GM19023 (cell line): ENCODE measurements at regions not wholly inside any gene's neighbourhood (a gene's known extent, or its start where the extent isn't known, plus 50 kb on each side); places are given as distances from the start of the nearest gene placed in this dataset.

ENCODE experiments used
- ATAC-seq: cut with Tn5 transposase; IDR thresholded peaks from one replicate; pipeline ENCODE4 v1.9.1; 2021; ENCODE audit warnings: mild to moderate bottlenecking, moderate library complexity; ENCODE audit not compliant: unreplicated experiment

DNA sequence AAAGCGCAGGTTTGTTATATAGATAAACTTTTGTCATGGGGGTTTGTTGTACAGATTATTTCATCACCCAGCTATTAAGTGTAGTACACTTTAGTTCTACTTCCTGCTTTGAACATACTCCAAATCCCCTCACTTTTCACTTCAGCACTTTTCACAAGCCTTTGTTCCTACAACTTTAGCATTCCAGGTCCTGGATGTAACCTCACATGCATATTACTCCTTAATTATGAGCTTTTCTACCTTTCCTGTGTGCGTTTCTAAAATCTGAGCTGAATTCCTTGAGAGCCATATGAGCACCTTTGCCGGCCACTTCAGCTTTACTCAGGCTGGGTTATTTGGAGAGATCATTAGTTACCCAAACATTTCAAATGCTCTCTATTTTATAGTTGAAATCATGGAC, 179.2 kb upstream of the TNFAIP3 start:
- ATAC-seq: no peak

DNA sequence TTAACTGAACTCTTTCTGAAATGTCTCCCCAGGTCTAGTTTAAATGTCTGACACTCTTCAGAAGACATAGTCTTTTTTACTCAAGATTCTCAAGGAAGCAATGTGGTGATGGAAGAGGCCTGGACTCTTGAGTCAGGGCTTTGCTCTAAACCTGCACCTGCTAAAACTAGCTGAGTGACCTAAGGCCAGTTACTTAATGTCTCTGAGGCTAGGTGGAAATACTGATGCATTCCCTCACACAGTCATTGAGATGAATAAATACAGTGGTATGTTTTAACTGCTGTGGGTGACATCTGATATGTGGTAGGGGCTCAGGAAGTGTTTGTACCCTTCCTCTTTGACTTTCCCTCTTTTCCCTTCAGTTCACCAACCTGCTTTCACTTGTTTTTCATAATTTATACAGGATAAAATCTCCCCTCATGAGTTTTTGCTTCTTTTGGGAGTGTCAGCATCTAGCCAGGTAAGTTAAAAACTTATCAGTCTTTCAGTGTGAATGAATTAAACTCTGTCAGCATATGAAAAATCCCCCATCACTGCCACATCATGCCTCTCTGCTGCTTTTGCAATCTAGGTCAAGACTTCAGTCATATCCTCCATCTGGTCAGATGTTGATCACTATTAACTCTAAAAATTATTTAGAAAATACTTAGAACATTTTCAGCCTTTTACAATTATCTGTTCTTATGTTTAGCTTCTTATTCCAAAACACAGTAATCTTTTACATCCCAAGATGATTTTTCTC, 178.7 kb upstream of the TNFAIP3 start:
- ATAC-seq: no peak

DNA sequence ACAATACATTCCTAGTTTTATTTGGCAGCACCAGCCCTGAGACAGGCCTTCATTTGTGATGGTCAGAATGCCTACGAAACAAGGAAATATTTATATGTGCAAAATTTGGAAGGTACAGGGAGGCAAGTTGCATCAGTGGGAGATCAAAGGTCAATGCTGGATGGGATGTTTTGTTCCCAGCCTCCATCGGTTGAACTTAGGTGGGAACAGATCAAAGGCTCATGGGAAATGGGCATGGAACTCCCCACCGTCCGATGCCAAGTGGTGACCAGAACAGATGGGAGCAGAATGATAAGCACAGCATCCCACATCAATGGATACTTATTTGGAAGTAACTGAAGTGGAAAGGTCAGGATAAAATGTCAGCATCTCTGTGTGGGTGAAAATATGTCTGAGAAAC, 177.7 kb upstream of the TNFAIP3 start:
- ATAC-seq: no peak

DNA sequence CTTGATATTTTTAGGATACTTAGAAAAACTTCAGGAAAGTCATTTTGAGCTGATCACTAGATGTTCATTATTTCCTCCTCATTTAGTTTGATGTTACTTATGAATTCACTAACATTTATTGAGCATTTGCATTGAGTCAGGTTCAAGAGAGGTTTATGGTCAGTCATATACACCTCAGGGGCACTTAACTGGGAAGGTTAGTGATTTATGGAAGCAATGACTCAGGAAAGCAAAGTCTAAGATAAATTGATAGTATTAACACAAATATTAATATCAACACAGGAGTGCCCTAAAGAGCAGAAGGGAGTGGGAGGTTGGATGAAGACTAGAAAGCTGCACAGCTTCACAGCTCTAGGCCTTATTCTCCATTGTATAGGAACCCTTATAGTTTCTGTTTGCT, 177.0 kb upstream of the TNFAIP3 start:
- no peak for ATAC-seq

DNA sequence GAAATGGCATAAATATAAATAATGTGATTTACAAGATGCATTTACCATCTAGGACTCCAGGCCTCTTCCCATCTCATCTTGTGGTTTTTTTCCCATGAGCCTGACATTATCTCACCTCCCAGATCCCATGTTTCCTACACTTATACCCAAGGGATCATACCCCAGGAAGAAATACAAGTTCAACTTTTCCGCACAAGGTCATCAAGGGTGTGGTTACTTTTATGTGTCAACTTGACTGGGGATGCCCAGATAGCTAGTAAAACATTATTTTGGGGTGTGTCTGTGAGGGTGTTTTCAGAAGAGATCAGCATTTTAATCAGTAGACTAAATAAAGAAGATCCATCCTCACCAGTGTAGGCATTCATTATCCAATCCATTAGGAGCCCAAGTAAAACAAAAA, 176.3 kb upstream of the TNFAIP3 start:
- no peak for ATAC-seq

DNA sequence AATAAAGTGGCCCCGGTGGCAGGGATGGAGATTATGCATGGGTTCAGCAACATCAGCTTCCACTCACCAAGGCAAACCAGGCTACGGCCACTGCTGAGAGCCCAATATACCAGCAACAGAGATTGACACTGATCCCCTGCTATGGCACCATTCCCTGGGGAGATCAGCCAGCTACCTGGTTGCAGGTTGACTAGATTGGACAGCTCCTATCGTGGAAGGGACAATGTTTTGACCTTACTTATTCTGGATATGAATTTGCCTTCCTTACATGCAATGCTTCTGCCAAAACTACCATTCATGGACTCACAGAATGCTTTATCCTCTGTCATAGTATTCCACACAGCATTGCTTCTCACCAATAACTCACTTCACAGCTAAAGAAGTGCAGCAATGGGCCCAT, 174.8 kb upstream of the TNFAIP3 start:
- ATAC-seq: no peak

DNA sequence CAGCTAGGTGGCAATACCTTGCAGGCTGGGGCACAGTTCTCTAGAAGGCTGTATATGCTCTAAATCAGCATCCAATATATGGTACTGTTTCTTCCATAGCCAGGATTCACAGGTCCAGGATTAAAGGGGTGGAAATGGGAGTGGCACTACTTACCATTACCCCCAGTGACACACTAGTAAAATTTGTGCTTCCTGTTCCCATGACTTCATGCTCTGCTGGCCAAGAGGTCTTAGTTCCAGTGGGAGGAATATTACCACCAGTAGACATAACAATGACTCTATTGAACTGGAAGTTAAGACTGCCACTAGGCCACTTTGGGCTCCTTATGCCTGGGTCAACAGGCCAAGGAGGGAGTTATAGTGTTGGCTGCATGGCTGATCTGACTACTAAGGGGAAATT, 174.3 kb upstream of the TNFAIP3 start:
- ATAC-seq: no peak

DNA sequence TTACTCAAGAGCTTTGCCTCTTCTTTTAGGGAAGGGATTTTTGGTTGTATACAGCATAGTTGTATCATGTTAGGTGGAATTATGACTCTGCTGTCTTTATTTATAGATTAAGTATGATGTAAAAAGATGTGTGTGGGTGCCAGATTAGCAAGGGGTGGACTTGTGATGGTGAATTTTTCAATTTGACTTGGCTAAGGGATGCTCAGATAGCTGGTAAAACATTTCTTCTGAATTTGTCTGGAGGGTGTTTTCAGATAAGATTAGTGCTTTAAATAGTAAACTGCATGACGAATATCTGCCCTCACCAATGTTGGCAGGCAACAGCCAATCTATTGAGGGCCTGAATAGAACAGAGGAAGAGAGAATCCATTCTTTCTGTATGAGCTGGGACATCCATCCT, 173.3 kb upstream of the TNFAIP3 start:
- ATAC-seq: no peak

DNA sequence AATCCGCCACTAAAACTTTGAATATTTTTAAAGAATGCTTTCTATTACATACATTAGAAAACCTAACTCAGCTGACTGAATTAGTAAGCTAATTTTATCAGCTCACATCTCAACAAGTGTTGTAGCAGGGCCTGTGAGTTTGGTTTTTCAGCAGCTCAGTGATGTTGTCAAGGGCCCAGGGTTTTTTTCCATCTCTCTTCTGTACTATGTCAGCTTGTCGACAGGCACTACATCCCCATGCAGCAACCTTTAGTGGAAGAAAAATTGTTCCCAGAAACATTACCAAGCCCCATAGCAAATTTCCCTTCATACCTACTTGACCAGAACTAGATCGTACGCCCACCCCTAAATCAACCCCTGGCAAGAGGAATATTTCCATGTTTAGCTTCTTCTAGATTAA, 170.3 kb upstream of the TNFAIP3 start:
- no peak for ATAC-seq

DNA sequence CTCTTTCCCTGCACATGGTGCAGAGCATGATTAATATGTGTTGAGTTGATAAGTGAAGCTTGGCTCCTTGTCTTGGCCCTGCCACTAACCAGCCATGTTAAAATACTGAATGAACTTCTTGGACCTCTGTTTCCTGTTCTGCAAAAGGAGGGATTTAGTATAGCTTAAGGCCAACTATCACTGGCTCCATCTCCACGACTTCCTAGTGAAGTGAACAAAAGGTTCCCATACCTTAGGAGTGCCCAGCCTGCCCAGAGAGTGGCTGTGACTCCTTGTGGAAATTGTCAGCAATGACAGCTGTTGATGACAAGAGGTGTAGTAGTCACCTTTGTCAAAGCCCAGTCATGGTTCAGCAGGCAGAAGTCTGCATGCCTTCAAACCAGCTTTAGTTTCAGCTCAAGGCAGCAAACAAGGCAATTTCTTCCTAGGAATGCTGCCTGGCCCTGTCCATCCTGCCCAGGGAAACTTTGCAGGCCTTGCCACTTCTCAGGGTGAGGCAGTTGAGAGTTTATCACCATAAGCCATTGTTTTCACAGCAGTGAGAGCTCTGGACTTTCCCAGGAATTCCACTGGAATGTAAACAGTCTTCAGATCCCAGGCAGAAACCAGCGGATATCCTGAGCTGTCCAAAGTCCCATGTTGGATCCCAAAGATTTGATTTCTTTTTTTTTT, 169.7 kb upstream of the TNFAIP3 start:
- peak; percentile 78 for ATAC-seq

DNA sequence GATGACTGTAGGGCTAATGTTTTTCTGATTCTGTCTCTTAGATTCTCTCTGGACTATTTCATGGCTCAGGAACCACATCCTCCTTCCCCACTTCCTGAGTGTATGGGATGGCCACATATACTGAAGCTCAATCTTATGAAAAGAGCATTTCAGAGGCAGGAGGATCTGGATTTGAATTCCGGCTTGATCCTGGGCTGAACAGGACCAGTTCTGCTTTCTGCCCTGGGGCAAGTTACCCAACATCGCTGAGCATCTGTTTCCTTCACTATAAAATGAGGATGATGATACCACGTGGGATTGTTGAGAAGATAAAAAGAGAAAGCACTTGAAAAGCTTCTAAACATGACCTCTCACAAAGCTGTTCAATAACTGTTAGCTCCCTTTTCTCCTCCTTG, 168.4 kb upstream of the TNFAIP3 start:
- ATAC-seq: no peak

DNA sequence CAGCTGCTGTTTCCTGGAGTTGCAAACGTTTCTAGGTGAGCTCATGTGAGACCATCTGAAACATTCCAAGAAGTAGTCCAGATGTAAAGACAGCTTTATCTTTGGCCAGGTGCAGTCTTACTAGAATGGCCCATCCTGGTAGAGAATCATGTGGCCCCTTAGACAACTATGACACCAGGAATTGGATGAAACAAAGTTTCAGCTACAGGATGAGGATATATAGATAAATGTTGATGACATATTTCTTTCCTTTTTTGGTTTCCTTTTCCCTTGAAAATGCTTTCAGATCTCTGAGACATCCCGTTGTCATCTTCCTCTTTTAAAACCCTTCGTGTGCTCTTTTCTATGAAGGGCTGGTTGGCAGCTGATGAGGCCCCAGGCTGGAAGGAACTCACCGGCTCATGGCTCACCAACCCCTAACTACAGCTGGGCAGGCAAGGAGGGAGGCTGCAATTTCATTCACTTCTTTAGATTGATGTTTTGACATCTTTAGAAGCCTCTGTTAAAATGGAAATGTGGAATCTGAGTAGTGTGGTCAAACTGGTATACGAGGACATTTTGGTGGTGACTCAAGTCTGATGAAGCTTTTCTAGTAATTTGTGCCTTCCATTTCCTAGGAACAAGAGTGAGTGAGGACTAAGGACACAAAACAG, 167.9 kb upstream of the TNFAIP3 start:
- no peak for ATAC-seq

DNA sequence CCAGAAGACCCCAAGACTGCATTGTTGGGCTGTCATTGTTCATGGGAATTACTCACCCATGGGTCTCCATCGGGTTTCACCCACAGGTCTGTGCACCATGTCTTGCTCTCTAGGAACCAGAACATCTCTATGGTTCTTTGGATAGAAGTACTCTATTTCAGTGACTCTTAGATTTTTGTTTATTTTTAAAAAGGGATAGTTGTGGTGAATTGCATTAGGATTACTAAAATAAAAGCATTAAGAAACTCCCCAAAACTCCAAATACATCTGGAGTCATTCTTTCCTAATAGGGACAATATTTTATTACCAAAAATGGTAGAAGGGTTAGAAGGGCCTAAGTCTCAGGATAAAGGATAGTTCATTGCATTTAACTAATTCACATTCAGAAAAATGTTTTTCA, 166.9 kb upstream of the TNFAIP3 start:
- ATAC-seq: no peak

DNA sequence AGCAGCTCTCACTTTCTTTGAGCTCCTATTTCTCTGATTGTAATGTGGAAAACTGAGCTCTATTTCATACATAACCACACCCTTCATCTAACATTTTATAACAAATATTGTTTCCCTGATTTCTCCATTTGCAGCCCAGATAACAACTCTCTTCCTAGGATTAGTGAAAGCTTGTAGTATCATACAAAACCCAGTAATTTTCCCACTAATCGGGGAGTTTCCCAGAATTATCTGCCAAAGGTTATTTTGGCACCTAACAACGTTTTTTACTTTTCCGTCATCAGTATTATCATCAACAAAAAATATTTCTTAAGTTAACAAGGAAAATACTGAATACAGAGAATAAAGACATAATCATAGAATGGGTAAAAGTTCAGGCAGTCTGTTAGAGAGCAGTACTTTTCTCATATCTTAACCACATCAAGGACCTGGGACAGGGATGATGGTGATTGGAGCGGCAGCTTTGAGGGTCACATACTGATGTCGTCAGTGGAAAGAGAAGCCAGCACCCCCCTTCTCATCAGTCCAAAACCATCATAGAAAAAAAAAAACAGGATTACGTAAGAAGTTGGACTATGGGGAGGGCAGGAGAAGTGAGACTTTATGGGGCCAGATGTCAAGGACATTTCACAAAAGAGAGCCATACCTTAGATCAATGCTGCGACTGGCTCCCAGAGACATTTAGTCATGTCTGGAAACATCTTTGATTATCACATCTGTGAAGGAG, 166.1 kb upstream of the TNFAIP3 start:
- ATAC-seq: no peak

DNA sequence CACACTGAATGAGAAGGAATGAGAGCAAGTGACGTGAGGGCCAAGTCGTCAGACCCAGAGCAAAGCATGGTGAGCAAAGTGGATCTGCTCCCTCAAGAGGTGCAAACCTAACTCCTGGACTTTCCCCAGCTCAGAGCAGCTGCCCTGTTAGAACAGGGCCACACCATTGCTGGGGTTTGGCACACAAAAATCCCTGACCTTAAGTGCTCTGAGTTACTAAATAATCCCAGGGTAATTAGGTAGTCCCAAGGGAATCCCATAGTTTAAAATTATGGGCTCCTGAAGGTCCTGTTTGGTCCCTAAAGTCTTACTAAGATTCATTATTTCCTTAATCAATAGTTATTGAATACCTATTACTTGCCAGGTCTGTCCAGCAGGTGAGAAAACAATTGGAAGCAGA, 165.1 kb upstream of the TNFAIP3 start:
- ATAC-seq: no peak

DNA sequence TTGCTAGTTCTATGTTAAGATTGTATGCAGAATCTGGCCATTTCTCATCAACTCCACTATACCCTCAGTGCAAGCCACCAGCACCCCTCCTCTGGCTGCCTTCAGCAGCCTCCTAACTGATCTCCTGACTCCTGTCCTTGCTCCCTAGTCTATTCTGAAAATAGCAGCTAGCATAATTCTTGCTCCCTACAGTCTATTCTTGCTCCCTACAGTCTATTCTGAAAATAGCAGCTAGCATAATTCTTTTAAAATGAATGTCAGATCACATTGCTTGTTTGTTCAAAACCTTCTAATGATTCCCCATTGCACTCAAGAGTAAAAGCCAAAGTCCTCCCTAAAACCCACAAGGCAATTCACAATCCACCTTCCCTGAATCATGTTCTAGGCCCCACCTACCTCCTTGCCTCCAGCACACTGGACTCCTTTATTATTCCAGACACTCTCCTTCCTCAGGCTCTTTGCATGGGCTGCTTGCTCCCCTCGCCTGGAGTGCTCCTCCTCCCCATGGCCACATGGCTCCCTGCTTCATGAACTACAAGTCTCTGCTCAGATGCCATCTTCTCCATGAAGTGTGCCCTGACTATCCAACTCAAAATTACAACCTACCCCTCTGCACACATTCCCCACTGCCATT, 164.2 kb upstream of the TNFAIP3 start:
- ATAC-seq: no peak

DNA sequence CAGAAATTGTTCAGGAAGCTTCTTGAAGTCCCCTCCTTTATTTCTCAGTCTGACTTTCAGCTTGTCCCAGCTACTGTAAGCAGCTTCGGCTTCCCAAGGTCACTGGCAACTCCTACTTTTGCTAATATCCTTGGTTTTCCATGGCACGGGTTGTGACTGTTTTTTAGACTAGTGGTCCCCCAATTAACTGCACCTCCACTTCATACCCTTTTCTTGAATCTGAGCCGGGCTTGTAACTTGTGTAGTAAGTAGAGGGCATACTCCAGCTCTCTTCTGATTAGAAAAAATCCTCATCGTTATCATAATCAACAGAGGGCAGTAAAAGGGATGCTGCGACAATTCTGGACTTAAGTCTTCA, 162.3 kb upstream of the TNFAIP3 start:
- ATAC-seq: no peak

DNA sequence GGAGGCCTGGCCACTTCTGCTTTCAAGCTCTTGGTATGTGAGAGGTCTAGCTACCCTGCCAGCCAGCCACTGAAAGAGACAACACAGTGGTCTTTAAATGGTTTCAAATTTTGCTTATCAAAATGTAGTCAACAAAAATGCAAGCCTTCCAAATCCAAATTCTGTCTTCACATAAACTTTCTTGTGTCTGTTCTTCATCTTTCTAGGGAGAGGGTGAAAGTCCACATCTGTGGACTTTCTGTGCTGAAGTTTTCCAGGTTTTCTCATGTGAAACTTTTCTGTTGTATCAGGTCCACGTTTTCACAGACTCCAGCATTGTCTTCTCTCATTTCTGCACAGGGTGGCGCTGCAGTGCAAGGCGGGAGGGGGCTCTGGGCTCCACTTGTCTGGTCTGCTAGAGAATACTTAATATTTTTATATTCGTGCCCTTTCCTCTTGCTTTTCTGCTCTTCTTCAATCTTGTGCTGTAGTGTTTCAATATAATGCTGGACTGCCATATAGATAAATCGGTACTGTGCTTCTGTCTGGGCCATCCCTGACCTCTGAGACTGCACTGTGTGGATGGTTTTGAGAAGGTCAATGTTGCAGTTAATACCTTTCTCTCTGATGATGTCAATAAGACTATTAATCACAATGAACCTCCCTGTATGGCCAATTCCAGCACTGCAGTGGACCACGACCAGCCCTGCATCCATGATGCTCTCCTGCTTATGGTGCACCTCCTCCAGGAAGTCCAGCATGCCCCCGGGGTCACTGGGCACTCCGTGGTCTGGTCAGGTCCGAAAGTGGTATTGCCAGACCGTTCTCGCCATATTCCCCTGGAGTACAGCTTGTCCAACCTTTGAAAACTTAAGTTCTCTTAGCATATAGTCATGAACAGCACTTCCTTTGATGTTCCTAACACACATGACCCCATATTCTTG, 161.6 kb upstream of the TNFAIP3 start:
- peak; percentile 38 for ATAC-seq

DNA sequence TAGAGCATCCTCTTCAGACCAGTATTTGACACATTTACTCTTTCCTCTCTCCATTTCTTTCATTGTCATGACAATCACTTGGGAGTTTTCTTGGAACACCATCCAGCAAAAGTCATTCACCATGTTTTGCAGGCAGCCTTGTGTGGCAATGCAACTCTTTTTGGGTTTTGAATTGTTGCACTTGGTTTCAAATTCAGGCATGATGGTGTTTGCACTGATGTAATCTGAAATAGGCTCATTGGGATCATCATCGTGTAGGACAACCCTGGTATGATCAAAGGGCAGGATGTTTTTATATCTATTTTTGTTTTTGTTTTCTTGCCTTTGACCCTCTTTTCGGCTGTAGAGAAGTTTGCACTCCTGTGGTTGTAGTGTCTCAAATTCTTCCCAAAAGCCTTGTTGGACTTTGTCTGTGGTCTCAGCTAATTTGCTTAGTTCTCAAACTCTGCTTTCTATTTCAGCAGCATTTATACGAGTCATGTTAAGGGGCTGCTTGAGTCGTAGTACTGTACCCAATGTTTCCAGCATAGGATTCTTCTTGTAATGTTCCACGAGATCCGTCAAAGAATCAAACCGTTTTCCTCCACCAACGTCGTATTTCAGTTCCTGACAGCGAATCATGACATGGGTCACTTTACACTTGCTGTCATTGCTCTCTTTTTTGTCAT, 160.8 kb upstream of the TNFAIP3 start:
- no peak for ATAC-seq
